H9 (cell line): ENCODE measurements at regions not wholly inside any gene's neighbourhood (a gene's known extent, or its start where the extent isn't known, plus 50 kb on each side); places are given as distances from the start of the nearest gene placed in this dataset.

Experiments
- DNase-seq: peaks from one replicate; pipeline ENCODE4 v3.0.0-alpha.2; 2017
- H2AFZ ChIP-seq: one replicate; pipeline ENCODE4 v1.6.1; 2013; ENCODE audit warnings: mild to moderate bottlenecking, low read length, control low read depth, moderate library complexity
- H2AK5ac ChIP-seq: 2 replicates; pipeline ENCODE4 v1.6.1; 2013; ENCODE audit warnings: low read length, control low read depth, mixed read lengths; ENCODE audit not compliant: insufficient read length
- H2BK120ac ChIP-seq: one replicate; pipeline ENCODE4 v1.6.1; 2013; ENCODE audit warnings: low read depth, mild to moderate bottlenecking, low read length, control low read depth, inconsistent platforms; ENCODE audit not compliant: poor library complexity, severe bottlenecking
- H2BK12ac ChIP-seq: 2 replicates; pipeline ENCODE4 v1.6.1; 2013; ENCODE audit warnings: low read length, control low read depth, mixed read lengths, low read depth; ENCODE audit not compliant: insufficient read length
- H2BK15ac ChIP-seq: 2 replicates; pipeline ENCODE4 v1.6.1; 2013; ENCODE audit warnings: low read depth, low read length, control low read depth
- H2BK20ac ChIP-seq: one replicate; pipeline ENCODE4 v1.6.1; 2013; ENCODE audit warnings: low read depth, mild to moderate bottlenecking, low read length, control low read depth, inconsistent platforms; ENCODE audit not compliant: poor library complexity, severe bottlenecking
- H2BK5ac ChIP-seq: 2 replicates; pipeline ENCODE4 v1.6.1; 2013; ENCODE audit warnings: low read length, control low read depth, mixed read lengths; ENCODE audit not compliant: insufficient read length
- H3K14ac ChIP-seq: 2 replicates; pipeline ENCODE4 v1.6.1; 2013; ENCODE audit warnings: low read length, control low read depth; ENCODE audit not compliant: insufficient read depth
- H3K18ac ChIP-seq: 2 replicates; pipeline ENCODE4 v1.6.1; 2013; ENCODE audit warnings: low read depth, mild to moderate bottlenecking, mixed read lengths, low read length, control low read depth; ENCODE audit not compliant: insufficient read length
- H3K23ac ChIP-seq: 2 replicates; pipeline ENCODE4 v1.6.1; 2013; ENCODE audit warnings: low read length, control low read depth, mixed read lengths, low read depth; ENCODE audit not compliant: insufficient read length
- H3K23me2 ChIP-seq: 2 replicates; pipeline ENCODE4 v1.6.1; 2013; ENCODE audit warnings: low read depth, mild to moderate bottlenecking, mixed read lengths, low read length, control low read depth; ENCODE audit not compliant: insufficient read length, poor library complexity, severe bottlenecking
- H3K27ac ChIP-seq: 2 replicates; pipeline ENCODE4 v1.5.1; 2013; ENCODE audit warnings: low read length, control low read depth, mixed read lengths, low read depth; ENCODE audit not compliant: insufficient read length
- H3K27me3 ChIP-seq: 2 replicates; pipeline ENCODE4 v1.6.1; 2013; ENCODE audit warnings: low read length, control low read depth, inconsistent platforms; ENCODE audit not compliant: insufficient read depth
- H3K4ac ChIP-seq: 2 replicates; pipeline ENCODE4 v1.6.1; 2013; ENCODE audit warnings: low read depth, mild to moderate bottlenecking, control low read depth, inconsistent platforms, low read length, moderate library complexity
- H3K4me1 ChIP-seq: 2 replicates; pipeline ENCODE4 v1.6.1; 2013; ENCODE audit warnings: low read length, control low read depth, inconsistent platforms; ENCODE audit not compliant: insufficient read depth
- H3K4me2 ChIP-seq: 2 replicates; pipeline ENCODE4 v1.6.1; 2013; ENCODE audit warnings: low read length, control low read depth, mixed read lengths; ENCODE audit not compliant: insufficient read length, insufficient read depth
- H3K56ac ChIP-seq: 2 replicates; pipeline ENCODE4 v1.6.1; 2013; ENCODE audit warnings: low read depth, mild to moderate bottlenecking, mixed read lengths, low read length, control low read depth; ENCODE audit not compliant: insufficient read length
- H3K79me1 ChIP-seq: 2 replicates; pipeline ENCODE4 v1.6.1; 2013; ENCODE audit warnings: low read depth, mild to moderate bottlenecking, moderate library complexity, low read length, control low read depth, inconsistent platforms; ENCODE audit not compliant: insufficient read depth, poor library complexity, severe bottlenecking
- H3K79me2 ChIP-seq: 2 replicates; pipeline ENCODE4 v1.6.1; 2013; ENCODE audit warnings: low read length, control low read depth, inconsistent platforms; ENCODE audit not compliant: insufficient read depth
- H3K9ac ChIP-seq: 2 replicates; pipeline ENCODE4 v1.6.1; 2013; ENCODE audit warnings: low read length, control low read depth, mixed read lengths; ENCODE audit not compliant: insufficient read length; ENCODE audit errors: extremely low read depth
- H3K9me3 ChIP-seq: one replicate; pipeline ENCODE4 v1.6.1; 2013; ENCODE audit warnings: low read depth, low read length, inconsistent platforms; ENCODE audit not compliant: control insufficient read depth
- H3T11ph ChIP-seq: one replicate; pipeline ENCODE4 v1.6.1; 2013; ENCODE audit warnings: mild to moderate bottlenecking, low read length, control low read depth, inconsistent platforms
- H4K20me1 ChIP-seq: one replicate; pipeline ENCODE4 v1.6.1; 2013; ENCODE audit not compliant: control insufficient read depth, insufficient read length, insufficient read depth
- H4K5ac ChIP-seq: 2 replicates; pipeline ENCODE4 v1.6.1; 2013; ENCODE audit warnings: low read depth, mild to moderate bottlenecking, mixed read lengths, low read length, control low read depth; ENCODE audit not compliant: insufficient read length
- H4K8ac ChIP-seq: replicated peaks from 2 replicates; pipeline ENCODE4 v1.6.1; 2013; ENCODE audit warnings: low read length, control low read depth, mixed read lengths, low read depth; ENCODE audit not compliant: insufficient read length
- H4K91ac ChIP-seq: 2 replicates; pipeline ENCODE4 v1.6.1; 2013; ENCODE audit warnings: low read depth, mild to moderate bottlenecking, moderate library complexity, mixed read lengths, low read length, control low read depth; ENCODE audit not compliant: insufficient read length
- H3K27ac Mint-ChIP-seq, 3 experiments: 2 replicates in 2 of 3; 3 replicates in 1 of 3; pipeline ENCODE4 v1.8.0; 2020 to 2021; ENCODE audit warnings: mixed read lengths in 3 of 3, mild to moderate bottlenecking in 1 of 3, moderate library complexity in 1 of 3
- H3K27me3 Mint-ChIP-seq: 2 replicates; pipeline ENCODE4 v1.8.0; 2021; ENCODE audit warnings: low read depth, mild to moderate bottlenecking, moderate library complexity, mixed read lengths
- H3K36me3 Mint-ChIP-seq, 3 experiments: 2 replicates in 2 of 3; 3 replicates in 1 of 3; pipeline ENCODE4 v1.8.0; 2020 to 2021; ENCODE audit warnings: low read depth in 3 of 3, mixed read lengths in 3 of 3; ENCODE audit not compliant: insufficient read depth in 1 of 3
- H3K4me1 Mint-ChIP-seq, 2 experiments: 2 replicates each; pipeline ENCODE4 v1.8.0; 2020; ENCODE audit warnings: mixed read lengths in 2 of 2
- H3K4me3 Mint-ChIP-seq, 2 experiments: 2 replicates in 1 of 2; 3 replicates in 1 of 2; pipeline ENCODE4 v1.8.0; 2020 to 2021; ENCODE audit warnings: mild to moderate bottlenecking in 2 of 2, mixed read lengths in 2 of 2, moderate library complexity in 1 of 2
- H3K9me3 Mint-ChIP-seq, 2 experiments: 2 replicates in 1 of 2; 3 replicates in 1 of 2; pipeline ENCODE4 v1.8.0; 2020; ENCODE audit warnings: mild to moderate bottlenecking in 2 of 2, mixed read lengths in 2 of 2, moderate library complexity in 1 of 2
- WGBS: extraction: QIAGEN DNeasy Blood & Tissue Kit; methylation state at CpG from one replicate; pipeline ENCODE4 v1.1.7; 2013; ENCODE audit warnings: missing lambda C conversion rate, low lambda C conversion rate, mixed read lengths; ENCODE audit not compliant: insufficient read length; ENCODE audit errors: extremely low coverage; 5-methylcytosine and 5-hydroxymethylcytosine counted together
- TF ChIP-seq, protein P1 (sequence below): fragments of 200-600 bp; sonication (generic); conservative IDR thresholded peaks from 3 replicates; pipeline ENCODE4 v1.8.0; 2021; ENCODE audit warnings: antibody characterized with exemption, mild to moderate bottlenecking

- Mint-ChIP-seq H3K27ac (no peak overlapping the region), H3K4me1 (no peaks in the 10 kb centered on the region), H3K4me3 (no peak overlapping the region), H3K36me3 (no peaks in the 10 kb centered on the region), H3K9me3 (no peaks in the 10 kb centered on the region), H3K27me3 (no peaks in the 10 kb centered on the region; the same call in 1 of the 2 replicates)
- no peak overlapping the region for H2BK5ac ChIP-seq
- WGBS: no CpG with 5 or more reads among the region's 3 CpGs
- H3K18ac ChIP-seq: no peak overlapping the region
- H2BK15ac ChIP-seq: no peak overlapping the region
- H3K14ac ChIP-seq: no peak overlapping the region
- no peak overlapping the region for H3K9ac ChIP-seq
- H3K27me3 ChIP-seq: no peaks in the 10 kb centered on the region
- no peak overlapping the region for H2AK5ac ChIP-seq
- no peak overlapping the region for H2BK12ac ChIP-seq
- H3K4me2 ChIP-seq: no peak overlapping the region
- H4K8ac ChIP-seq: no peak overlapping the region
- no peak overlapping the region for H4K5ac ChIP-seq
- no peak overlapping the region for H3K4ac ChIP-seq
- no peak overlapping the region for H2AFZ ChIP-seq
- H3K23me2 ChIP-seq: no peaks in the 10 kb centered on the region
- H3K4me1 ChIP-seq: no peaks in the 10 kb centered on the region
- no peak overlapping the region for H3K27ac ChIP-seq
- no peak overlapping the region for H3K23ac ChIP-seq
- no peak overlapping the region for H3T11ph ChIP-seq
- H4K20me1 ChIP-seq: no peaks in the 10 kb centered on the region
- DNase-seq: no peak
- no peak overlapping the region for H2BK20ac ChIP-seq
- no peaks in the 10 kb centered on the region for H3K79me2 ChIP-seq
- H3K9me3 ChIP-seq: no peaks in the 10 kb centered on the region
- H2BK120ac ChIP-seq: no peak overlapping the region
- H3K56ac ChIP-seq: no peak overlapping the region
- no peak overlapping the region for H4K91ac ChIP-seq
- TF ChIP-seq, protein P1, sequence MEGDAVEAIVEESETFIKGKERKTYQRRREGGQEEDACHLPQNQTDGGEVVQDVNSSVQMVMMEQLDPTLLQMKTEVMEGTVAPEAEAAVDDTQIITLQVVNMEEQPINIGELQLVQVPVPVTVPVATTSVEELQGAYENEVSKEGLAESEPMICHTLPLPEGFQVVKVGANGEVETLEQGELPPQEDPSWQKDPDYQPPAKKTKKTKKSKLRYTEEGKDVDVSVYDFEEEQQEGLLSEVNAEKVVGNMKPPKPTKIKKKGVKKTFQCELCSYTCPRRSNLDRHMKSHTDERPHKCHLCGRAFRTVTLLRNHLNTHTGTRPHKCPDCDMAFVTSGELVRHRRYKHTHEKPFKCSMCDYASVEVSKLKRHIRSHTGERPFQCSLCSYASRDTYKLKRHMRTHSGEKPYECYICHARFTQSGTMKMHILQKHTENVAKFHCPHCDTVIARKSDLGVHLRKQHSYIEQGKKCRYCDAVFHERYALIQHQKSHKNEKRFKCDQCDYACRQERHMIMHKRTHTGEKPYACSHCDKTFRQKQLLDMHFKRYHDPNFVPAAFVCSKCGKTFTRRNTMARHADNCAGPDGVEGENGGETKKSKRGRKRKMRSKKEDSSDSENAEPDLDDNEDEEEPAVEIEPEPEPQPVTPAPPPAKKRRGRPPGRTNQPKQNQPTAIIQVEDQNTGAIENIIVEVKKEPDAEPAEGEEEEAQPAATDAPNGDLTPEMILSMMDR: no peak
- no peaks in the 10 kb centered on the region for H3K79me1 ChIP-seq
Observed at GRCh38 chr1:72442262-72442661, 159.9 kb upstream of the NEGR1 start.
